Endothelial cell of umbilical vein (primary cell): ENCODE measurements at regions not wholly inside any gene's neighbourhood (a gene's known extent, or its start where the extent isn't known, plus 50 kb on each side); places are given as distances from the start of the nearest gene placed in this dataset.

ENCODE experiments used
- CTCF ChIP-seq, 2 donors: IDR thresholded peaks; 1 replicate in 1 of 2; 2 replicates in 1 of 2; pipeline ENCODE4 v1.5.1; 2011; ENCODE audit warnings: low read length in 2 of 2, mild to moderate bottlenecking in 2 of 2, moderate library complexity in 2 of 2, control low read depth in 1 of 2, inconsistent platforms in 1 of 2, low read depth in 1 of 2; ENCODE audit not compliant: insufficient read depth in 1 of 2; ENCODE audit errors: extremely low read depth in 1 of 2
- EZH2 ChIP-seq: IDR thresholded peaks from 2 replicates; pipeline ENCODE4 v1.6.1; 2012; ENCODE audit warnings: borderline replicate concordance, low read depth, mild to moderate bottlenecking, moderate library complexity, low read length, inconsistent platforms; ENCODE audit not compliant: severe bottlenecking
- JUN ChIP-seq: IDR thresholded peaks from 2 replicates; pipeline ENCODE4 v1.6.1; 2011; ENCODE audit warnings: borderline replicate concordance, low read depth; ENCODE audit not compliant: insufficient read length, insufficient read depth
- MAX ChIP-seq: IDR thresholded peaks from 2 replicates; pipeline ENCODE4 v1.6.1; 2011; ENCODE audit not compliant: insufficient read depth, insufficient read length
- MYC ChIP-seq: IDR thresholded peaks from one replicate; pipeline ENCODE4 v1.6.1; 2011; ENCODE audit warnings: mild to moderate bottlenecking, low read depth, low read length
- POLR2A ChIP-seq: IDR thresholded peaks from 2 replicates; pipeline ENCODE4 v1.6.1; 2012; ENCODE audit warnings: low read depth, mild to moderate bottlenecking, control low read depth, low read length
- POLR2AphosphoS5 ChIP-seq: IDR thresholded peaks from 2 replicates; pipeline ENCODE4 v1.6.1; 2012; ENCODE audit warnings: low read depth, mild to moderate bottlenecking, control low read depth, low read length, moderate library complexity; ENCODE audit not compliant: insufficient read depth

- TF ChIP-seq CTCF (IDR thresholded peaks at IDR 0.05; ENCODE audit: extremely low read depth in 1 of 2, insufficient read depth in 1 of 2, low read depth in 1 of 2, low read length in 2 of 2) (no peak), POLR2A (no peak), POLR2AphosphoS5 (no peak), MYC (no peak), MAX (no peak), JUN (peak; percentile 20), EZH2 (no peak)
Measured at GRCh38 chr14:96145116-96145864, 59.3 kb upstream of the BDKRB2 start.
